Chondrocyte (in vitro differentiated cells): ENCODE measurements at regions not wholly inside any gene's neighbourhood (a gene's known extent, or its start where the extent isn't known, plus 50 kb on each side); places are given as distances from the start of the nearest gene placed in this dataset.
"Not testable (repeated sequence)": the region's sequence is repeated elsewhere in the genome, so short reads cannot be mapped to it uniquely, and the experiment has no call there.

ENCODE experiments used
- DNase-seq: peaks from one replicate; pipeline ENCODE4 v3.0.0; 2021; ENCODE audit warnings: mixed read lengths, low spot score
- H3K27ac Mint-ChIP-seq: one replicate; pipeline ENCODE4 v1.8.0; 2021; ENCODE audit warnings: mild to moderate bottlenecking, moderate library complexity, mixed read lengths; ENCODE audit not compliant: unreplicated experiment
- H3K27me3 Mint-ChIP-seq: 2 replicates; pipeline ENCODE4 v1.8.0; 2021; ENCODE audit warnings: low read depth, mixed read lengths
- H3K36me3 Mint-ChIP-seq: 2 replicates; pipeline ENCODE4 v1.8.0; 2021; ENCODE audit warnings: low read depth, mixed read lengths
- H3K4me1 Mint-ChIP-seq: 2 replicates; pipeline ENCODE4 v1.8.0; 2021; ENCODE audit warnings: low read depth, mild to moderate bottlenecking, mixed read lengths
- H3K4me3 Mint-ChIP-seq: one replicate; pipeline ENCODE4 v1.8.0; 2021; ENCODE audit warnings: mild to moderate bottlenecking, moderate library complexity, mixed read lengths; ENCODE audit not compliant: unreplicated experiment
- H3K9me3 Mint-ChIP-seq: 2 replicates; pipeline ENCODE4 v1.8.0; 2021; ENCODE audit warnings: low read depth, mixed read lengths
- CTCF ChIP-seq: fragments of 200-600 bp; sonication (generic); IDR thresholded peaks from 2 replicates; pipeline ENCODE4 v1.5.0; 2021; ENCODE audit warnings: antibody characterized with exemption, mild to moderate bottlenecking, moderate library complexity

- Mint-ChIP-seq H3K4me3 (no peak overlapping the region), H3K4me1 (peaks cover 6% of the 10 kb centered on the region), H3K27me3 (peaks cover 8% of the 10 kb centered on the region), H3K9me3 (peaks cover 9% of the 10 kb centered on the region), H3K27ac (no peak overlapping the region), H3K36me3 (no peaks in the 10 kb centered on the region)
- DNase-seq = no peak
- no peak for TF ChIP-seq CTCF
Measured at GRCh38 chr7:149682038-149682437, 91.3 kb downstream of the ZNF467 start.

GRCh38 chr7:149681274-149681673 lies 92.1 kb downstream of the ZNF467 start:
- Mint-ChIP-seq H3K27ac (no peak overlapping the region), H3K36me3 (no peaks in the 10 kb centered on the region), H3K4me1 (peaks cover 6% of the 10 kb centered on the region), H3K9me3 (peaks cover 9% of the 10 kb centered on the region), H3K27me3 (peaks cover 6% of the 10 kb centered on the region), H3K4me3 (no peak overlapping the region)
- TF ChIP-seq CTCF = no peak
- DNase-seq = no peak

- no peaks in the 10 kb centered on the region for H3K36me3 Mint-ChIP-seq
- peaks cover 9% of the 10 kb centered on the region for H3K9me3 Mint-ChIP-seq
- peaks cover 11% of the 10 kb centered on the region for H3K27me3 Mint-ChIP-seq
- H3K4me3 Mint-ChIP-seq = no peak overlapping the region
- DNase-seq = no peak
- peak overlapping the region; percentile 43 for H3K27ac Mint-ChIP-seq
- TF ChIP-seq CTCF = no peak
- H3K4me1 Mint-ChIP-seq = peaks cover 6% of the 10 kb centered on the region
Measured at GRCh38 chr7:149680331-149681025, 92.9 kb downstream of the ZNF467 start.

- not testable (repeated sequence) for H3K36me3 Mint-ChIP-seq, H3K27ac Mint-ChIP-seq, DNase-seq, H3K9me3 Mint-ChIP-seq, H3K4me3 Mint-ChIP-seq
- Mint-ChIP-seq H3K27me3 (peaks cover 37% of the 10 kb centered on the region), H3K4me1 (peaks cover 12% of the 10 kb centered on the region)
Measured at GRCh38 chr7:149674728-149675385, 98.5 kb downstream of the ZNF467 start.

- Mint-ChIP-seq H3K27ac (no peak overlapping the region), H3K4me3 (no peak overlapping the region), H3K27me3 (peaks cover 32% of the 10 kb centered on the region), H3K9me3 (no peaks in the 10 kb centered on the region), H3K36me3 (no peaks in the 10 kb centered on the region), H3K4me1 (peaks cover 12% of the 10 kb centered on the region)
- no peak for TF ChIP-seq CTCF
- DNase-seq = no peak
Measured at GRCh38 chr7:149673006-149673405, 100.4 kb downstream of the ZNF467 start.
